PC-9 (cell line): ENCODE measurements at regions not wholly inside any gene's neighbourhood (a gene's known extent, or its start where the extent isn't known, plus 50 kb on each side); places are given as distances from the start of the nearest gene placed in this dataset.

Experiments used
- BruUV-seq: library from RNA; stranded (reverse); fragments of 400-500 nt; replicated peaks from 2 replicates; lab custom pipeline; 2021; lab: Mats Ljungman, UMichigan
- CTCF ChIA-PET: fragments of 300-600 bp; sonication (Branson Sonifier 250); formaldehyde crosslinking; loops from one replicate; lab custom pipeline; 2022; ENCODE audit warnings: antibody characterized with exemption; lab: Charles Lee
- POLR2A ChIA-PET: fragments of 300-600 bp; sonication (Branson Sonifier 250); formaldehyde crosslinking; loops from one replicate; lab custom pipeline; 2022; ENCODE audit warnings: antibody characterized with exemption; ENCODE audit not compliant: unreplicated experiment; lab: Charles Lee
- DNase-seq, 2 experiments: peaks; one replicate each; pipeline versions ENCODE4 v3.0.0 to v3.0.0-alpha.2; 2015 to 2022; ENCODE audit warnings: mixed read lengths in 1 of 2
- H2AFZ ChIP-seq: fragments of 200-600 bp; sonication (generic); 2 replicates; pipeline ENCODE4 v1.8.1; 2017; ENCODE audit warnings: antibody characterized with exemption
- H3F3A ChIP-seq: fragments of 200-600 bp; sonication (generic); 2 replicates; pipeline ENCODE4 v1.8.1; 2017; ENCODE audit warnings: antibody characterized with exemption, mild to moderate bottlenecking, low read depth; ENCODE audit not compliant: insufficient read depth
- H3K27ac ChIP-seq: fragments of 200-600 bp; sonication (generic); 2 replicates; pipeline ENCODE4 v1.6.1; 2016; ENCODE audit warnings: mixed run types
- H3K27me3 ChIP-seq: fragments of 200-600 bp; sonication (generic); 2 replicates; pipeline ENCODE4 v1.6.1; 2016; ENCODE audit warnings: low read depth, mixed run types; ENCODE audit not compliant: insufficient read depth
- H3K36me3 ChIP-seq: fragments of 200-600 bp; sonication (generic); 2 replicates; pipeline ENCODE4 v1.6.1; 2016; ENCODE audit warnings: low read depth, mixed run types
- H3K4me1 ChIP-seq: fragments of 200-600 bp; sonication (generic); replicated peaks from 2 replicates; pipeline ENCODE4 v1.6.1; 2016; ENCODE audit warnings: mixed run types; ENCODE audit not compliant: insufficient read depth
- H3K4me2 ChIP-seq: fragments of 200-600 bp; sonication (generic); 2 replicates; pipeline ENCODE4 v1.6.1; 2017; ENCODE audit warnings: mixed run types
- H3K4me3 ChIP-seq: fragments of 200-600 bp; sonication (generic); 2 replicates; pipeline ENCODE4 v1.6.1; 2016; ENCODE audit warnings: mixed run types
- H3K79me2 ChIP-seq: fragments of 200-600 bp; sonication (generic); 2 replicates; pipeline ENCODE4 v1.6.1; 2017; ENCODE audit warnings: low read depth, mixed run types
- H3K9me2 ChIP-seq: fragments of 200-600 bp; sonication (generic); 2 replicates; pipeline ENCODE4 v1.8.1; 2017; ENCODE audit warnings: mild to moderate bottlenecking; ENCODE audit not compliant: insufficient read depth
- H3K9me3 ChIP-seq: fragments of 200-600 bp; sonication (generic); 2 replicates; pipeline ENCODE4 v1.8.1; 2016; ENCODE audit warnings: low read depth; ENCODE audit not compliant: insufficient read depth
- H4K20me1 ChIP-seq: fragments of 200-600 bp; sonication (generic); 2 replicates; pipeline ENCODE4 v1.8.1; 2017; ENCODE audit not compliant: insufficient read depth
- CTCF ChIP-seq: fragments of 200-600 bp; sonication (generic); conservative IDR thresholded peaks from 2 replicates; pipeline ENCODE4 v1.6.1; 2017; ENCODE audit warnings: mixed run types, antibody characterized with exemption, mild to moderate bottlenecking, moderate library complexity
- EZH2 ChIP-seq: fragments of 200-600 bp; sonication (generic); IDR thresholded peaks from 2 replicates; pipeline ENCODE4 v1.8.0; 2017; ENCODE audit warnings: antibody characterized with exemption, low read depth
- intact Hi-C: fragments of 100-400 bp; cut with micrococcal nuclease; formaldehyde crosslinking; loops from one replicate; pipeline ENCODE4 v1.10.0; 2022; ENCODE audit not compliant: unreplicated experiment

- POLR2A ChIA-PET: no interaction called here
- Histone ChIP-seq H3K79me2 (no peaks in the 10 kb centered on the region), H3K9me2 (no peaks in the 10 kb centered on the region; the same call in 1 of the 2 replicates), H3K36me3 (no peaks in the 10 kb centered on the region), H2AFZ (no peak overlapping the region), H3K9me3 (no peaks in the 10 kb centered on the region), H3F3A (no peaks in the 10 kb centered on the region), H3K4me1 (no peaks in the 10 kb centered on the region), H4K20me1 (no peaks in the 10 kb centered on the region), H3K4me2 (peak overlapping the region; percentile 2; the same call in 1 of the 2 replicates), H3K4me3 (no peak overlapping the region), H3K27me3 (no peaks in the 10 kb centered on the region), H3K27ac (peak overlapping the region; percentile 13; the same call in 1 of the 2 replicates)
- no peak for TF ChIP-seq CTCF
- TF ChIP-seq EZH2: no peak
- CTCF ChIA-PET: no interaction called here
- no TSS peak for BruUV-seq
- DNase-seq: peak in 1 of 2 experiments; percentile 61
- intact Hi-C loops: no loop called here
These were observed 741.4 kb downstream of the HACE1 start for GRCh38 chr6:104118274-104118673.

- Histone ChIP-seq H2AFZ (no peak overlapping the region), H3K9me2 (no peaks in the 10 kb centered on the region), H3K27me3 (no peaks in the 10 kb centered on the region), H3K36me3 (no peaks in the 10 kb centered on the region), H3K79me2 (no peaks in the 10 kb centered on the region), H3F3A (no peaks in the 10 kb centered on the region), H3K4me1 (no peaks in the 10 kb centered on the region), H4K20me1 (no peaks in the 10 kb centered on the region), H3K4me3 (no peak overlapping the region), H3K9me3 (0 out of 2 replicates have a peak, but pooled peaks cover 5% of the 10 kb centered on the region), H3K4me2 (no peak overlapping the region), H3K27ac (no peak overlapping the region)
- BruUV-seq: no TSS peak
- ChIA-PET POLR2A (no interaction called here), CTCF (no interaction called here)
- intact Hi-C loops: no loop called here
- TF ChIP-seq EZH2 (no peak), CTCF (no peak)
- DNase-seq: no peak
These were observed 749.9 kb downstream of the HACE1 start for GRCh38 chr6:104109806-104110205.

GRCh38 chr6:104108634-104109033 lies 751.1 kb downstream of the HACE1 start:
- Histone ChIP-seq H3K27ac (no peak overlapping the region), H3K4me3 (no peak overlapping the region), H3K4me1 (no peaks in the 10 kb centered on the region), H3F3A (no peaks in the 10 kb centered on the region), H3K9me3 (0 out of 2 replicates have a peak, but pooled peaks cover 5% of the 10 kb centered on the region), H3K36me3 (no peaks in the 10 kb centered on the region), H3K9me2 (no peaks in the 10 kb centered on the region), H3K79me2 (no peaks in the 10 kb centered on the region), H2AFZ (no peak overlapping the region), H3K4me2 (no peak overlapping the region), H4K20me1 (no peaks in the 10 kb centered on the region), H3K27me3 (no peaks in the 10 kb centered on the region)
- no peak for DNase-seq
- intact Hi-C loops: no loop called here
- CTCF ChIA-PET: no interaction called here
- TF ChIP-seq EZH2 (no peak), CTCF (no peak)
- no TSS peak for BruUV-seq
- POLR2A ChIA-PET: no interaction called here
